HG02852 (cell line): ENCODE measurements at regions not wholly inside any gene's neighbourhood (a gene's known extent, or its start where the extent isn't known, plus 50 kb on each side); places are given as distances from the start of the nearest gene placed in this dataset.

Experiments used
- ATAC-seq: cut with Tn5 transposase; IDR thresholded peaks from one replicate; pipeline ENCODE4 v1.9.1; 2021; ENCODE audit warnings: mild to moderate bottlenecking, moderate library complexity; ENCODE audit not compliant: unreplicated experiment

- no peak for ATAC-seq
Measured at GRCh38 chr17:69928611-69929010, 146.4 kb upstream of the KCNJ16 start.

GRCh38 chr17:69936996-69937395, 138.0 kb upstream of the KCNJ16 start:
- no peak for ATAC-seq

- no peak for ATAC-seq
Measured at GRCh38 chr17:69943058-69943457, 132.0 kb upstream of the KCNJ16 start.

GRCh38 chr17:69944406-69944805, 130.6 kb upstream of the KCNJ16 start:
- no peak for ATAC-seq

- no peak for ATAC-seq
Measured at GRCh38 chr17:69945698-69946185, 129.3 kb upstream of the KCNJ16 start.

- no peak for ATAC-seq
Measured at GRCh38 chr17:69947027-69947759, 127.8 kb upstream of the KCNJ16 start.

GRCh38 chr17:69948406-69948805, 126.6 kb upstream of the KCNJ16 start:
- no peak for ATAC-seq

- no peak for ATAC-seq
Measured at GRCh38 chr17:69949496-69949895, 125.5 kb upstream of the KCNJ16 start.

GRCh38 chr17:69949973-69950695, 124.9 kb upstream of the KCNJ16 start:
- ATAC-seq = no peak

- no peak for ATAC-seq
Measured at GRCh38 chr17:69950701-69951418, 124.2 kb upstream of the KCNJ16 start.

GRCh38 chr17:69954241-69954925, 120.6 kb upstream of the KCNJ16 start:
- no peak for ATAC-seq

- ATAC-seq = no peak
Measured at GRCh38 chr17:69958063-69958462, 117.0 kb upstream of the KCNJ16 start.

GRCh38 chr17:69959283-69959682, 115.7 kb upstream of the KCNJ16 start:
- ATAC-seq = no peak

GRCh38 chr17:69960755-69961154, 114.3 kb upstream of the KCNJ16 start:
- no peak for ATAC-seq

GRCh38 chr17:69961501-69962145, 113.4 kb upstream of the KCNJ16 start:
- ATAC-seq = no peak

GRCh38 chr17:69962436-69962995, 112.5 kb upstream of the KCNJ16 start:
- no peak for ATAC-seq

- no peak for ATAC-seq
Measured at GRCh38 chr17:69967910-69968411, 107.1 kb upstream of the KCNJ16 start.

- ATAC-seq = no peak
Measured at GRCh38 chr17:69969897-69970296, 105.1 kb upstream of the KCNJ16 start.

- ATAC-seq = no peak
Measured at GRCh38 chr17:69972251-69972650, 102.8 kb upstream of the KCNJ16 start.

- no peak for ATAC-seq
Measured at GRCh38 chr17:69975808-69976207, 99.2 kb upstream of the KCNJ16 start.
